ENCODE measurements at regions not wholly inside any gene's neighbourhood (a gene's known extent, or its start where the extent isn't known, plus 50 kb on each side); places are given as distances from the start of the nearest gene placed in this dataset.

DNA sequence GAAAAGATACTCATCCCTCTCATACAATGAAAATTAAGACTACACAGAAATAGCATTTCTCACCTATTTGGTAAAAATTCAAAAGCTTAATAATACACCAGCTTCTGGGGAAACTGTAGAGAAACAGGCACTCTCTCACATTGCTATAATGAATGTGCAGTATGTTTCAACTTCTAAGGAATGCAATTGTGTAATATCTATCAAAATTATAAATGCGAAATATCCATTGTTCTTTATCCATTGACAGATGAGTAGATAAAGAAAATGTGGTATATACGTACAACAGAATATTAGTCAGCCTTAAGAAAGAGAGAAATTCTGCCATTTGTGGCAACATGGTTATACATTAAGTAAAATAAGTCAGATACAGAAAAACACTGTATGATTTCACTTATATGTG, 101.4 kb upstream of the OR9G4 start:
- intact Hi-C loops (cut with DNase I) = loop anchor here in 1 of 2 donors (10.0 kb wide), 1 partner anchor 275 kb away; no protein-coding TSS in a partner anchor
- no peak for TF ChIP-seq CTCF (IDR thresholded peaks at IDR 0.05)

GRCh38 chr11:56849250-56849649, 100.8 kb upstream of the OR9G4 start:
- ATAC-seq = no peak
- intact Hi-C loops (cut with DNase I) = loop anchor here in 1 of 2 donors (10.0 kb wide), 1 partner anchor 276 kb away; no protein-coding TSS in a partner anchor
- no peak for TF ChIP-seq CTCF (IDR thresholded peaks at IDR 0.05)

More for the DNA sequence above, 101.4 kb upstream of the OR9G4 start:
- no peak overlapping the region for H3K27ac ChIP-seq
- no peak overlapping the region for H3K4me3 ChIP-seq
- H3K9me3 ChIP-seq = no peaks in the 10 kb centered on the region
- no peaks in the 10 kb centered on the region for H3K36me3 ChIP-seq
- H3K4me1 ChIP-seq = no peaks in the 10 kb centered on the region
- no peaks in the 10 kb centered on the region for H3K27me3 ChIP-seq
- DNase-seq (no peak), ATAC-seq (no peak)

GRCh38 chr11:56848141-56848809, 99.8 kb upstream of the OR9G4 start:
- no peaks in the 10 kb centered on the region for H3K36me3 ChIP-seq
- no peak for TF ChIP-seq CTCF (IDR thresholded peaks at IDR 0.05)
- no peaks in the 10 kb centered on the region for H3K9me3 ChIP-seq
- no peaks in the 10 kb centered on the region for H3K4me1 ChIP-seq
- intact Hi-C loops (cut with DNase I) = loop anchor here in 1 of 2 donors (10.0 kb wide), 1 partner anchor 277 kb away; no protein-coding TSS in a partner anchor
- H3K27me3 ChIP-seq = no peaks in the 10 kb centered on the region
- H3K4me3 ChIP-seq = no peak overlapping the region
- DNase-seq (no peak), ATAC-seq (no peak)
- no peak overlapping the region for H3K27ac ChIP-seq

More at GRCh38 chr11:56849250-56849649, 100.8 kb upstream of the OR9G4 start:
- no peaks in the 10 kb centered on the region for H3K27me3 ChIP-seq
- no peaks in the 10 kb centered on the region for H3K9me3 ChIP-seq
- DNase-seq = no peak
- no peak overlapping the region for H3K27ac ChIP-seq
- H3K36me3 ChIP-seq = no peaks in the 10 kb centered on the region
- no peak overlapping the region for H3K4me3 ChIP-seq
- H3K4me1 ChIP-seq = no peaks in the 10 kb centered on the region

- Histone ChIP-seq H3K4me1 (no peaks in the 10 kb centered on the region), H3K27me3 (no peaks in the 10 kb centered on the region), H3K4me3 (no peak overlapping the region), H3K36me3 (no peaks in the 10 kb centered on the region), H3K27ac (no peak overlapping the region), H3K9me3 (no peaks in the 10 kb centered on the region)
- DNase-seq (no peak), ATAC-seq (no peak)
- no peak for TF ChIP-seq CTCF (IDR thresholded peaks at IDR 0.05)
- intact Hi-C loops (cut with DNase I) = loop anchor here in 1 of 2 donors (10.0 kb wide), 1 partner anchor 278 kb away; no protein-coding TSS in a partner anchor
Measured at GRCh38 chr11:56846631-56847576, 98.4 kb upstream of the OR9G4 start.
